H9 (cell line): ENCODE measurements at regions not wholly inside any gene's neighbourhood (a gene's known extent, or its start where the extent isn't known, plus 50 kb on each side); places are given as distances from the start of the nearest gene placed in this dataset.

ENCODE experiments used
- DNase-seq: peaks from one replicate; pipeline ENCODE4 v3.0.0-alpha.2; 2017
- H2AFZ ChIP-seq: one replicate; pipeline ENCODE4 v1.6.1; 2013; ENCODE audit warnings: mild to moderate bottlenecking, low read length, control low read depth, moderate library complexity
- H2AK5ac ChIP-seq: 2 replicates; pipeline ENCODE4 v1.6.1; 2013; ENCODE audit warnings: low read length, control low read depth, mixed read lengths; ENCODE audit not compliant: insufficient read length
- H2BK120ac ChIP-seq: one replicate; pipeline ENCODE4 v1.6.1; 2013; ENCODE audit warnings: low read depth, mild to moderate bottlenecking, low read length, control low read depth, inconsistent platforms; ENCODE audit not compliant: poor library complexity, severe bottlenecking
- H2BK12ac ChIP-seq: 2 replicates; pipeline ENCODE4 v1.6.1; 2013; ENCODE audit warnings: low read length, control low read depth, mixed read lengths, low read depth; ENCODE audit not compliant: insufficient read length
- H2BK15ac ChIP-seq: 2 replicates; pipeline ENCODE4 v1.6.1; 2013; ENCODE audit warnings: low read depth, low read length, control low read depth
- H2BK20ac ChIP-seq: one replicate; pipeline ENCODE4 v1.6.1; 2013; ENCODE audit warnings: low read depth, mild to moderate bottlenecking, low read length, control low read depth, inconsistent platforms; ENCODE audit not compliant: poor library complexity, severe bottlenecking
- H2BK5ac ChIP-seq: 2 replicates; pipeline ENCODE4 v1.6.1; 2013; ENCODE audit warnings: low read length, control low read depth, mixed read lengths; ENCODE audit not compliant: insufficient read length
- H3K14ac ChIP-seq: 2 replicates; pipeline ENCODE4 v1.6.1; 2013; ENCODE audit warnings: low read length, control low read depth; ENCODE audit not compliant: insufficient read depth
- H3K18ac ChIP-seq: 2 replicates; pipeline ENCODE4 v1.6.1; 2013; ENCODE audit warnings: low read depth, mild to moderate bottlenecking, mixed read lengths, low read length, control low read depth; ENCODE audit not compliant: insufficient read length
- H3K23ac ChIP-seq: 2 replicates; pipeline ENCODE4 v1.6.1; 2013; ENCODE audit warnings: low read length, control low read depth, mixed read lengths, low read depth; ENCODE audit not compliant: insufficient read length
- H3K23me2 ChIP-seq: 2 replicates; pipeline ENCODE4 v1.6.1; 2013; ENCODE audit warnings: low read depth, mild to moderate bottlenecking, mixed read lengths, low read length, control low read depth; ENCODE audit not compliant: insufficient read length, poor library complexity, severe bottlenecking
- H3K27ac ChIP-seq: 2 replicates; pipeline ENCODE4 v1.5.1; 2013; ENCODE audit warnings: low read length, control low read depth, mixed read lengths, low read depth; ENCODE audit not compliant: insufficient read length
- H3K27me3 ChIP-seq: 2 replicates; pipeline ENCODE4 v1.6.1; 2013; ENCODE audit warnings: low read length, control low read depth, inconsistent platforms; ENCODE audit not compliant: insufficient read depth
- H3K4ac ChIP-seq: 2 replicates; pipeline ENCODE4 v1.6.1; 2013; ENCODE audit warnings: low read depth, mild to moderate bottlenecking, control low read depth, inconsistent platforms, low read length, moderate library complexity
- H3K4me1 ChIP-seq: 2 replicates; pipeline ENCODE4 v1.6.1; 2013; ENCODE audit warnings: low read length, control low read depth, inconsistent platforms; ENCODE audit not compliant: insufficient read depth
- H3K4me2 ChIP-seq: 2 replicates; pipeline ENCODE4 v1.6.1; 2013; ENCODE audit warnings: low read length, control low read depth, mixed read lengths; ENCODE audit not compliant: insufficient read length, insufficient read depth
- H3K56ac ChIP-seq: 2 replicates; pipeline ENCODE4 v1.6.1; 2013; ENCODE audit warnings: low read depth, mild to moderate bottlenecking, mixed read lengths, low read length, control low read depth; ENCODE audit not compliant: insufficient read length
- H3K79me1 ChIP-seq: 2 replicates; pipeline ENCODE4 v1.6.1; 2013; ENCODE audit warnings: low read depth, mild to moderate bottlenecking, moderate library complexity, low read length, control low read depth, inconsistent platforms; ENCODE audit not compliant: insufficient read depth, poor library complexity, severe bottlenecking
- H3K79me2 ChIP-seq: 2 replicates; pipeline ENCODE4 v1.6.1; 2013; ENCODE audit warnings: low read length, control low read depth, inconsistent platforms; ENCODE audit not compliant: insufficient read depth
- H3K9ac ChIP-seq: 2 replicates; pipeline ENCODE4 v1.6.1; 2013; ENCODE audit warnings: low read length, control low read depth, mixed read lengths; ENCODE audit not compliant: insufficient read length; ENCODE audit errors: extremely low read depth
- H3K9me3 ChIP-seq: one replicate; pipeline ENCODE4 v1.6.1; 2013; ENCODE audit warnings: low read depth, low read length, inconsistent platforms; ENCODE audit not compliant: control insufficient read depth
- H3T11ph ChIP-seq: one replicate; pipeline ENCODE4 v1.6.1; 2013; ENCODE audit warnings: mild to moderate bottlenecking, low read length, control low read depth, inconsistent platforms
- H4K20me1 ChIP-seq: one replicate; pipeline ENCODE4 v1.6.1; 2013; ENCODE audit not compliant: control insufficient read depth, insufficient read length, insufficient read depth
- H4K5ac ChIP-seq: 2 replicates; pipeline ENCODE4 v1.6.1; 2013; ENCODE audit warnings: low read depth, mild to moderate bottlenecking, mixed read lengths, low read length, control low read depth; ENCODE audit not compliant: insufficient read length
- H4K8ac ChIP-seq: replicated peaks from 2 replicates; pipeline ENCODE4 v1.6.1; 2013; ENCODE audit warnings: low read length, control low read depth, mixed read lengths, low read depth; ENCODE audit not compliant: insufficient read length
- H4K91ac ChIP-seq: 2 replicates; pipeline ENCODE4 v1.6.1; 2013; ENCODE audit warnings: low read depth, mild to moderate bottlenecking, moderate library complexity, mixed read lengths, low read length, control low read depth; ENCODE audit not compliant: insufficient read length
- H3K27ac Mint-ChIP-seq, 3 experiments: 2 replicates in 2 of 3; 3 replicates in 1 of 3; pipeline ENCODE4 v1.8.0; 2020 to 2021; ENCODE audit warnings: mixed read lengths in 3 of 3, mild to moderate bottlenecking in 1 of 3, moderate library complexity in 1 of 3
- H3K27me3 Mint-ChIP-seq: 2 replicates; pipeline ENCODE4 v1.8.0; 2021; ENCODE audit warnings: low read depth, mild to moderate bottlenecking, moderate library complexity, mixed read lengths
- H3K36me3 Mint-ChIP-seq, 3 experiments: 2 replicates in 2 of 3; 3 replicates in 1 of 3; pipeline ENCODE4 v1.8.0; 2020 to 2021; ENCODE audit warnings: low read depth in 3 of 3, mixed read lengths in 3 of 3; ENCODE audit not compliant: insufficient read depth in 1 of 3
- H3K4me1 Mint-ChIP-seq, 2 experiments: 2 replicates each; pipeline ENCODE4 v1.8.0; 2020; ENCODE audit warnings: mixed read lengths in 2 of 2
- H3K4me3 Mint-ChIP-seq, 2 experiments: 2 replicates in 1 of 2; 3 replicates in 1 of 2; pipeline ENCODE4 v1.8.0; 2020 to 2021; ENCODE audit warnings: mild to moderate bottlenecking in 2 of 2, mixed read lengths in 2 of 2, moderate library complexity in 1 of 2
- H3K9me3 Mint-ChIP-seq, 2 experiments: 2 replicates in 1 of 2; 3 replicates in 1 of 2; pipeline ENCODE4 v1.8.0; 2020; ENCODE audit warnings: mild to moderate bottlenecking in 2 of 2, mixed read lengths in 2 of 2, moderate library complexity in 1 of 2
- WGBS: extraction: QIAGEN DNeasy Blood & Tissue Kit; methylation state at CpG from one replicate; pipeline ENCODE4 v1.1.7; 2013; ENCODE audit warnings: missing lambda C conversion rate, low lambda C conversion rate, mixed read lengths; ENCODE audit not compliant: insufficient read length; ENCODE audit errors: extremely low coverage; 5-methylcytosine and 5-hydroxymethylcytosine counted together
- TF ChIP-seq, protein P1 (sequence below): fragments of 200-600 bp; sonication (generic); conservative IDR thresholded peaks from 3 replicates; pipeline ENCODE4 v1.8.0; 2021; ENCODE audit warnings: antibody characterized with exemption, mild to moderate bottlenecking

DNA sequence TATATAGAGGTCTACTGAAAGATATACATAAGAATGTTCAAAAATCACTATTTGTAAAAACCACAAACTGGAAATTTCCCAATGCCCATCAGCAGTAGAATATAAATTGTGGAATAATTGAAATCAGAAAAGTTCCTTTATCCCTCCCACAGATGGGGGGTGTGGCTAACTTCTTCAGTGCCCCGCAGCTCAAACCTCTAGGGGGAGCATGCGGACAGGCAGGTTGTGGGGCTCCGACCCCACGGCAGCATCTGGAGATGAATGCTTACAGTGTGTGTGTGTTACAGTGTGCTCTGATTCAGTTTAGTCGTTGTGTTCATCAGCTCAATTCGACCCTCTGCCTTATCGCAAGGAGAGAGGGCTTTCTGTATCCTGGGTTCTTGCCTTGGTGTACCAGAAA is 262.1 kb upstream of the LRRC7 start:
- Histone ChIP-seq H2BK12ac (no peak overlapping the region), H3K4me1 (no peaks in the 10 kb centered on the region), H4K91ac (no peak overlapping the region), H2BK15ac (no peak overlapping the region), H3T11ph (no peak overlapping the region), H3K27me3 (no peaks in the 10 kb centered on the region), H3K23me2 (no peaks in the 10 kb centered on the region), H3K79me2 (no peaks in the 10 kb centered on the region), H3K4me2 (no peak overlapping the region), H4K8ac (no peak overlapping the region), H3K27ac (no peak overlapping the region), H3K79me1 (no peaks in the 10 kb centered on the region), H2BK20ac (no peak overlapping the region), H2BK120ac (no peak overlapping the region), H2BK5ac (no peak overlapping the region), H4K5ac (no peak overlapping the region), H3K9ac (no peak overlapping the region), H3K56ac (no peak overlapping the region), H2AFZ (no peak overlapping the region), H3K14ac (no peak overlapping the region), H4K20me1 (no peaks in the 10 kb centered on the region), H3K18ac (no peak overlapping the region), H3K4ac (no peak overlapping the region), H2AK5ac (no peak overlapping the region), H3K23ac (no peak overlapping the region), H3K9me3 (no peaks in the 10 kb centered on the region)
- WGBS, result no CpG with 5 or more reads among the region's 7 CpGs
- Mint-ChIP-seq H3K27me3 (no peaks in the 10 kb centered on the region; the same call in 1 of the 2 replicates), H3K9me3 (no peaks in the 10 kb centered on the region; a peak in 2 of 5 replicates), H3K4me3 (no peak overlapping the region), H3K36me3 (no peaks in the 10 kb centered on the region), H3K27ac (no peak overlapping the region), H3K4me1 (peaks cover 2 to 3% of the 10 kb centered on the region in 2 experiments; a peak in 3 of 4 replicates)
- TF ChIP-seq, protein P1, sequence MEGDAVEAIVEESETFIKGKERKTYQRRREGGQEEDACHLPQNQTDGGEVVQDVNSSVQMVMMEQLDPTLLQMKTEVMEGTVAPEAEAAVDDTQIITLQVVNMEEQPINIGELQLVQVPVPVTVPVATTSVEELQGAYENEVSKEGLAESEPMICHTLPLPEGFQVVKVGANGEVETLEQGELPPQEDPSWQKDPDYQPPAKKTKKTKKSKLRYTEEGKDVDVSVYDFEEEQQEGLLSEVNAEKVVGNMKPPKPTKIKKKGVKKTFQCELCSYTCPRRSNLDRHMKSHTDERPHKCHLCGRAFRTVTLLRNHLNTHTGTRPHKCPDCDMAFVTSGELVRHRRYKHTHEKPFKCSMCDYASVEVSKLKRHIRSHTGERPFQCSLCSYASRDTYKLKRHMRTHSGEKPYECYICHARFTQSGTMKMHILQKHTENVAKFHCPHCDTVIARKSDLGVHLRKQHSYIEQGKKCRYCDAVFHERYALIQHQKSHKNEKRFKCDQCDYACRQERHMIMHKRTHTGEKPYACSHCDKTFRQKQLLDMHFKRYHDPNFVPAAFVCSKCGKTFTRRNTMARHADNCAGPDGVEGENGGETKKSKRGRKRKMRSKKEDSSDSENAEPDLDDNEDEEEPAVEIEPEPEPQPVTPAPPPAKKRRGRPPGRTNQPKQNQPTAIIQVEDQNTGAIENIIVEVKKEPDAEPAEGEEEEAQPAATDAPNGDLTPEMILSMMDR, result peak; percentile 83
- peak; percentile 69 for DNase-seq
